Natural killer cell treated with Interleukin-12 subunit alpha and Interleukin-12 subunit beta and Interleukin-15 and Interleukin-18, amount 100 ng/mL, for 72 hours (primary cell): ENCODE measurements at regions not wholly inside any gene's neighbourhood (a gene's known extent, or its start where the extent isn't known, plus 50 kb on each side); places are given as distances from the start of the nearest gene placed in this dataset.

Experiments
- ATAC-seq, 2 donors: fragments of 150-1000 bp; cut with Tn5 transposase in 1 of 2; sonication (Bioruptor Pico), chemical (Tn5 transposase) in 1 of 2; 2 replicates each; pipeline ENCODE4 v1.10.0; 2021
- DNase-seq: peaks from one replicate; pipeline ENCODE4 v3.0.0; 2022; ENCODE audit warnings: low spot score
- H3K27ac Mint-ChIP-seq, 2 donors: 1 replicate in 1 of 2; 2 replicates in 1 of 2; pipeline ENCODE4 v1.8.0; 2022; ENCODE audit warnings: mixed read lengths in 2 of 2, mild to moderate bottlenecking in 1 of 2, moderate library complexity in 1 of 2
- H3K27me3 Mint-ChIP-seq, 2 donors: 1 replicate in 1 of 2; 2 replicates in 1 of 2; pipeline ENCODE4 v1.8.0; 2022; ENCODE audit warnings: mixed read lengths in 2 of 2
- H3K36me3 Mint-ChIP-seq: one replicate; pipeline ENCODE4 v1.8.0; 2022; ENCODE audit warnings: mixed read lengths
- H3K4me1 Mint-ChIP-seq, 2 donors: 1 replicate in 1 of 2; 2 replicates in 1 of 2; pipeline ENCODE4 v1.8.0; 2022; ENCODE audit warnings: low read depth in 2 of 2, mixed read lengths in 2 of 2, mild to moderate bottlenecking in 1 of 2
- H3K4me3 Mint-ChIP-seq: one replicate; pipeline ENCODE4 v1.8.0; 2022; ENCODE audit warnings: mixed read lengths
- H3K9me3 Mint-ChIP-seq: 2 replicates; pipeline ENCODE4 v1.8.0; 2022; ENCODE audit warnings: mixed read lengths

- Mint-ChIP-seq H3K4me1 (no peaks in the 10 kb centered on the region), H3K9me3 (no peaks in the 10 kb centered on the region), H3K36me3 (no peaks in the 10 kb centered on the region), H3K27me3 (peaks cover 19 to 26% of the 10 kb centered on the region in 2 donors), H3K27ac (no peak overlapping the region), H3K4me3 (no peak overlapping the region)
- DNase-seq (no peak), ATAC-seq (no peak)
These were observed 61.8 kb upstream of the TTLL7 start for GRCh38 chr1:84060781-84061180.

- no peaks in the 10 kb centered on the region for H3K4me1 Mint-ChIP-seq
- no peaks in the 10 kb centered on the region for H3K9me3 Mint-ChIP-seq
- H3K27me3 Mint-ChIP-seq: peaks cover 4 to 9% of the 10 kb centered on the region in 2 donors
- DNase-seq: no peak
- H3K36me3 Mint-ChIP-seq: no peaks in the 10 kb centered on the region
- no peak for ATAC-seq
- no peak overlapping the region for H3K27ac Mint-ChIP-seq
- no peak overlapping the region for H3K4me3 Mint-ChIP-seq
These were observed 49.9 kb upstream of the TTLL7 start for GRCh38 chr1:84048820-84049219.
